ENCODE measurements at regions not wholly inside any gene's neighbourhood (a gene's known extent, or its start where the extent isn't known, plus 50 kb on each side); places are given as distances from the start of the nearest gene placed in this dataset.

DNA sequence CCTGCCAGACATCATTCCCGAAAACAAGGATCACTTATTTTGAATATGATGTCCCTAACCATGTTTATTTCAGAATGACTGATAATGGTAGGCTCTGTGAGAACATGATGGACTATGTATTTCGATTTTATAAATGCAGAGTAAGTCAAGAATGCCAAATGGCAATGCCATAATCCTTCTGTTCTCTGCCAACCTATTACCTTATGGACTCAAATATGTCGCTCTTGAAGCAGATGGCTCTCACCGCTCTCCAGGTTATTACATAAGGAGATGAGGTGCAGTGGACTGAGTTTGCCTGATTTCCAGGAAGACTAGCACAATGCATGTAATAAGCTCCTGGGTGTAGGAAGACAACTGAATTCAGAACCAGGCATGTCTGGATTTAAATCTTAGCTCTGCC is 227.2 kb downstream of the BTG1 start:
- DNase-seq: no peak

DNA sequence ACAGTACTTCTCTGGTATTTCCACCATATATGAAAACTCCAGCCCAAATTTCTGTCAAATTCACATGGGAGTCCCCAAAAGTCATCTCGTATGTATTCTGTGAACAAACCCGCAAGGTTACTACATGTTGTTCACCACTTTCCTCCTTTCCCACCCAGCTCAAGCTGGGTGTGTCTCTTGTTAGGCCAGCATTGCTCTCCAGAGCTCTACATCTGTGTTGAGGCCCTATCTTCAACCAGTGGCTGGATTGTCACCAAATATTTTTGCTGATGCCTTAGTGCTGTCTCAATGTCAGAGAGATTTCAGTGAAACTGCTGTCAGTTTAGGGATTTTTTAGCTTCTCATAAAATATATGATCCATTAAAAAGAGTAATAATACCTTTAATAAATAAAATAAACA is 230.9 kb downstream of the BTG1 start:
- no peak for DNase-seq

DNA sequence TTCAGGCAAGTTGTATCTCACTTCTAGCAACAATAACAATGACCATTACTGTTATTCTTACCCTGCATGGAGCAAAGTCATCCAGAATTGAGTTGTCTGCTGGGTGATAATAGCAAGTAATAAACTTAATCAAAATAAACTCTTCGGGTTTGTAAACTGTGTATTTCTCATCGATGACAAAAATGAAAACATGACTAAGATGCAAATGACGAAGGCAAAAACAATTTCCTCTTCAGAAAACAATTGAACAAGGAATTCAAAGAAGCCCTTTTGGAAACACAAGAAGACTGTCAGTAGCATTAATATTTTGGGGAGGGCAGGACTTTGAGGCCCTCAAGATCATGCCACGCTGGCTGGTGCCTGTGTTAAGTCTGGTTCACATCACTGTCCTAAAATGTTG is 232.0 kb downstream of the BTG1 start:
- DNase-seq: no peak

DNA sequence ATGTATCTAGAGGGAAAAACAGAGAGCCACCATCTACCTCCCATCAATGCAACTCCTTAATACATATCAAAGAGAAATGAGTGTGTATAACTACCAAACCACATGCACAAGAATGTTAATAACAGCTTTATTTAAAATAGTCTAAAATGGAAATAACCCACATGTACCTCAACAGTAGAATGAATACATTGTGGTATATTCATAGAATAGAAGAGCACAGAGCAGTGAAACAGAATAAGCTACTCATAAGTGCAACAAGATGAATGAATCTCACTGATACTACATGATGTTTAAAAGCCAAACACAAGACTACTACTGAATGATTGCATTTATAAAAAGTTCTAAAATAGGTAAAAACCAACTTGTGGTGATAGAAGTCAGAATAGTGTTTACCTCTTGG is 232.5 kb downstream of the BTG1 start:
- DNase-seq: no peak

DNA sequence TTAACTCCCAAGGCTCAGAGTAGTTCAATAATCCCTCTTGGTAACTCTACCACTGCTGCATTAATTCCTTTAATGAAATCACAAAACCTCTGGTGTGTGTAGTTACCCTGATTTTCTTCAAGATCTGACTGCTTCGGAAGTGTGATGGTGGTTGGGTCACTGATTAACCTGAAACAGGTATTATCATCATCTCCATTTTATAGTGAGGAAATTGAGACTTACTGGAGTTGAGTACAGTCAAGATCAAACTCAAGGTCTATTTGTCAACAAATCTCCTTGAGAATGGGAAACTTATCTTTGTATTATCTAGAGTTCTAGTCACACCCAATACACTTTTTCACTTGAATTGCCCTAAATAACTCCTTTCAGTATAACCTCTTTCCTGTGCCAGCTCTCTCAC is 233.5 kb downstream of the BTG1 start:
- no peak for DNase-seq

DNA sequence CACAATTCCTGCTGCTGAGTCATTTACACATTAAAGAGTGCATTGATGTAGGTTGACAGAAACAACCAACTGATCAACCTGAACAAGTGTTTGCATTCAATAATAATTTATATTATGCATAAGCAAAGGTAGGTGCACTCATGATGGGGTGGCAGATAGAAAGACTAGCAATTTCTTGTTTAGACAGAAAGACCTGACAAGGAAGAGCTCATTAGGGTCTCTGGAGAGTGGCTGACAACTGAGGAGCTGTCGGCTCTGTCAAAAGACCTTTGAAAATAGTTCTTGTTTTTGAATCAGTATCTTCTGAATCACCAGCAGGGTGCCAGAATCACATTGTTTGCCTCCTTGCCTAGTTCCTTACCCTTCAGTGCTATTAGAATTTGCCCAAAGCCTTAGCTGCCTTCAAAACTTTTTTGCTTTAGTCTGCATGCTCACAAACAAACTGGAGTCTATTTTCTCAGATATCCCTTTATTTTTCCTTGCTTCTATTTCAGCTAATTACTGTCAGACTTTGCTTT is 234.7 kb downstream of the BTG1 start:
- DNase-seq: no peak

DNA sequence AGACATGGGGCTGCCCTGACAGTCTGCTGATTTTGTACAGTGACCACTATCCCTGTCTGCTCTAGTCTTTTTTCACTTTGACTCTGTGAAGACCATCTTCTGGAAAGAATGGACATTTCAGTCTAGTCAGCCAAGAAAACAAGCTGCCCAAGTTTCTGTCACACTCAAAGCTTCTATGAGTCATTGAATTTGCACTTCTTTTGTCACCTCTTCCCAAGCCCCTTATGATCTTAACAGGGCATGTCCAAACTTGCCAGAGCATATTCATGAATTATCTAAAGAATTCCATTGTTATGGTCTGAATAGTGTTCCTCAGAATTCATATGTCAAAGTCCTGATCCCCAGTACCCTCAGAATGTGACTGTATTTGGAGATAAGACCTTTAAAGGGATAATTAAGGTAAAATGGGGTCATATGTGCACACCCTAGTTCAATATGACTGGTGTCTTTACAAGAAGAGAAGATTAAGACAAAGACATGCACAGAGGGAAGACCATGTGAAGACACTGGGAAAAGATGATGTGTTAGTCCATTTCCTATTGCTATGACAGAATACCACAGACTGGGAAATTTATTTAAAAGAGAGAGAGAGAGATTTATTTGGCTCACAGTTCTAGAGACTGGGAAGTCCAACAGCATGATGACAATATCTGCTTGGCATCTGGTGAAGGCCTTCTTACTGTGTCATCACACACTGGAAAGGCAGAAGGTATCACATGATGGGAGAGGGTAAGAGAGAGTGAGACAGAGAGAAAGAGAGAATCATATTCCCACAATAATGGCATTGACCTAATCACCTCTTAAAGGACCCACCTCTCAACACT is 242.6 kb downstream of the BTG1 start:
- no peak for DNase-seq

DNA sequence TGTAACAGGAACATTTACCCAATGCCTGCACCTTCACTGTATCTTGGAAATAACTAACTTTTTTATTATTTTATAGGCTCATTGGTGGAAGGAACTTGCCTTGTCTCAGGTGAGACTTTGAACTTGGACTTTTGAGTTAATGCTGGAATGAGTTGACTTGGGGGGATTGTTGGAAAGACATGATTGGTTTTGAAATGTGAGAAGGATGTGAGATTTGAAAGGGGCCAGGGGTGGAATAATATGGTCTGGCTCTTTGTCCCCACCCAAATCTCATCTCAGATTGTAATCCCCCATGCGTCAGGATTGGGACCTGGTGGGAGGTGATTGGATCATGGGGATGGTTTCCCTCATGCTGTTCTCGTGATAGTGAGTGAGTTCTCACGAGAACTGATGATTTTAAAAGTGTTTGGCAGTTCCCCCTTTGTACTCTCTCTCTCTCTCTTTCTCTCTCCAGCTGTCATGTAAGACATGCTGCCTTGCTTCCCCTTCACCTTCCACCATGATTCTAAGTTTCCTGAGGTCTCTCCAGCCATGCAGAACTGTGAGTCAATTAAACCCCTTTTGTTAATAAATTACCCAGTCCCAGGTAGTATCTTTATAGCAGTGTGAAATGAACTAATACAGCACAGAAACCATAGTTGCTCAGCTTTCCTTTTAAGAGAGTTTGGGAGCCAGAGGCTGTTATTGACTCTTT is 244.1 kb downstream of the BTG1 start:
- DNase-seq: no peak

DNA sequence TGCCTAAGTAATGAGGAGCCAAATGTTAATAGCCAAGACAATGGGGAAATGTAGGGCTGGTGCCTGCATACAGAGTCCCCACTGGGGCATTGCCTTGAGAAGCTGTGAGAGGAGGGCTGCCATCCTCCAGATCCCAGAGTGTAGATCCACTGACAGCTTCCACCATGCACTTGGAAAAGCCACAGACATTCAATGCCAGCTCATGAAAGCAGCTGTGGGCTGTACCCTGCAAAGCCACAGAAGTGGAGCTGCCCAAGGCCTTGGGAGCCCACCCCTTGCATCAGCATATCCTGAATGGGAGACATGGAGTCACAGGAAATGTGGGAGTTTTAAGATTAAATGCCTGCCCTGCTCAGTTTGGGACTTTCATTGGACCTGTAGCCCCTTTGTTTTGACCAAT is 244.7 kb downstream of the BTG1 start:
- DNase-seq: no peak

DNA sequence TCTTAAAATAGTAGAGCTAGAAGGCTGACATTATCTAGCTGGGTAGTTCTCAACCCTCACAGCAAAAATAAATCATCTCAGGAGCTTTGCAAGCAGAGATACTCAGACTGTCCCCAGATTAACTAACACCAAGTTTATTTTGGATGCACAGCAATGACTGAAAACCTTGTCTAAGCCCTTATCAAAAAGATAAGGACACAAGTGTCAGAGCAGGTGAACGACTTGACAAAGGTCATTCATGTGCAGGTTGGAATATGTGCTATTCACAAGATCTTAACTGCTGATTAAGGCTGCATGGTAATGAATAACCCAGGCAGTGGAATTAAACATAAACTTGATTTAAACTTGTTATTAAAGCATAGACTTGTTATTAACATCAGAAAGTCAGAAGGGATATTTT is 246.6 kb downstream of the BTG1 start:
- no peak for DNase-seq

DNA sequence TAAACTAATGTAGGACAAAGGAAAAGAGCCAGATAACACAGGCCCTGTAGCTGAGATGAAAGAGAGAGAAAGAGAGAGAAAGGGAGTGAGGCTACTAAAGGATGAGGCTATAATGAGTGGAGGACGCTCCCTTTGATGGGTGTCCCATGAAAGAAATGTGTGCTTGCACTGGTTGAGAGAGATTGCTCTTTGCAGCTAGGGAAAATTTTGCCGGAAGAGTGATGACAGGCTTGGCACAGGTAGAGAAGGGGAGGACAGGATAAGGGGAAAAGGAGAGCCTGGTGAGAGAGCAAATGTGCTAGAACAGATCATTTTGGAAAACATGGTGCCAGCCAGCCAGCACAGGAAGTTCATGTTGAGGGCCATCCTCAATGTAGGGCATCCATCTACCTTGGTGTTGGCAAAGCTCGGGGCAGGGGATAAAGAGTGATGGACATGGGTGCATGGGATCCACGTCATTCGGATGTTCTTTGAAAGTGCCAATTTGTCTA is 248.6 kb downstream of the BTG1 start:
- DNase-seq: no peak

DNA sequence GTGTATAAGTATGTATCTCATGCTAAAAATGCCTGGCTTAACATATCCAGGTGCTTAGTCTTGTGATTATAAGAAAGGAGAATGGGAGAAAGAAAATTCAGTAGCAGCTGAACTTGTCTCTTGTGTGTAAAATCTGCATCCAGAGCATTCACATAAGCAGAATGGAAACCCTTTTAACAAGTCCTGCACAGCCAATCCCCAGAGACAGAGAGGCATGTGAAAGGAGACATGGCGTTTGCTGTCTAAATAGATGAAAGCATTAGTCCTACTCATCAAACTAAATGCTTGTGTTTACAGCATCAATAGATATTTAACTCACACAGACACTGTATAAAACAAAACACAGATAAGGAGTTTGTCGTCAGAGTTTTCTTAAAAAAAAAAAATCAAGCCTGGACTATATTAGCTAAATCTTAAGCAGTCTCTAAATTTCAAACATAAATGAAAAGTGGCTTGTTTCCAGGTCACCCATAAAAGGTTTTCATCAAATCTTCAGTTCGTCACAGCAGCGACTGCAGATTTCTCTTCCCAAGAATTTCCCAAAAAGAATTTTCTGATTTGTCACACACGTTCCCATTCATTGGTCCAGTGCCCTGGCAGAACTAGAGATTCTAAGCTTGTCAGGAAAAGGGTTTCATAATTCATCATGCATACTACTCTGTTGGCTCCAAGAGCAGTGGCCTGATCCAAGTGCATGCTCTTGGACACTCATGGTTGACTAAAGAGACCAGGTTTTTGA is 249.2 kb downstream of the BTG1 start:
- DNase-seq: no peak

DNA sequence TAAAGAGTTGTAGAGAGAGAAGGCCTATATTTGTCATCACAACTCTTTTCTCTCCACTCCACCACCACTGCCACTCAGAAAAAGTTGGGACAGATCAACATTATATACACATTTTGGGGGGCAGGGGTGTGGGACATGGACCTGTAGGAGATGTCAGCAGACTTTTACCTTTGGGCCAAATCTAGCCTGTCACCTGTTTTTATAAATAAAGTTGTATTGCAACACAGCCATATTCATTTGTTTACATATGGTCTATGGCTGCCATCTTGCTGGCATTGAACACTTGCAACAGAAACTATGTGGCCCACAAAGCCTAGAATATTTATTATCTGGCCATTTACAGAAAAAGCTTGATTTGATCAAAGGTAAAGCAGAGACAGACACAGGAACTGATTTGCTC is 250.7 kb downstream of the BTG1 start:
- no peak for DNase-seq

DNA sequence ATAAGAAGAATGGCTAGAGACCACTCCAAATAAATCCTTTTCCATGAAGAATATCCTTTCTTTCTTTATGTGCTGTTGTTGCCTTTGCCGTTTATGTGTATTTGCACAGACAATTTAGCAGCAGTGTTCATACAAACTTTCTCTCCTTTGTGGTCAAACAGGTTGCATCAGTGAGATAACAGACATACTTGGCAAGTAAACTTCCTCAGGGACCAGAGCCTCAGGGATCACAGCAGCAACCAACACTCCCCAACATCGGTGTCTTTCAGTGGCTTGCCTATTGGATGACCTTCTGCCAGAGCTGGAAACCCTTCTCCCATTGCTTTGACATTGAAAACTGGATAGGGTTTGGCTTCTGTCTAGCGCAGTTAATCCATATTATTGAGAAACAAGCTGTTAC is 252.2 kb downstream of the BTG1 start:
- no peak for DNase-seq

DNA sequence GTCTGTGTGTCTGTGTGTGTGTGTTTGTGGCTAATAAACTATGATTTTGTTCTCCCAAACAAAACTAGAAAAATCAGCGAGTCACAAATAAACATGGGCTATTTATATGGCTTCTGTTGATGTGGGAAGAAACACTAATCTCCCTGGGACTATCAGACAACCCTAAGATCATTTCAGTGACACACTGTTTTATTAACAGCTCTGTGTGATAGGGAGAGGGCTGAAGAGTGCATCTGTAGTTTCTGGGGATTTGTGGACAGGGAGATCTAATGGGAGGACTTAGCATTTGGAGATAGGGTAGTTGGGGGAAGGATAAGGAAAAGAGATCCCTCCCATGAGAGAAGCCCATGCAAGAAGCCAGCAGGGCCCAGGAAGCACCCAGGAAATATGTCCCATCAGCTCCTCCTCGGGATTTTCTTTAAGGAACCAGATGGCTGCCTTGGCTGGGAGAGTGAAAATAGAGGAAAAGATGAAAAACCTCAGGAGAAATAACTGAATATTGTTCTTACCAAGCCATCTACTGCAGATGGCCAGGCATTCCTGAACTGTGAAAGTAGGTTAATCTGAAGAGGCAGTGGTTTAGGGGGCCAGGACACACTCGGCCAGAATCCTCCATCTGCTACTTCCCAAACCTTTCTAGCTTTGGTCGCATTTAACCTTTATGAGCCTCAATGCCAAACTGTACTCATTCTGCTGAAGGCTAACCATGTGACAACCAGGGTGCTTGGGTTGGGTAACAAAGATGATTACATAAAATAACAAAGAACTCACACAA is 253.4 kb downstream of the BTG1 start:
- no peak for DNase-seq

DNA sequence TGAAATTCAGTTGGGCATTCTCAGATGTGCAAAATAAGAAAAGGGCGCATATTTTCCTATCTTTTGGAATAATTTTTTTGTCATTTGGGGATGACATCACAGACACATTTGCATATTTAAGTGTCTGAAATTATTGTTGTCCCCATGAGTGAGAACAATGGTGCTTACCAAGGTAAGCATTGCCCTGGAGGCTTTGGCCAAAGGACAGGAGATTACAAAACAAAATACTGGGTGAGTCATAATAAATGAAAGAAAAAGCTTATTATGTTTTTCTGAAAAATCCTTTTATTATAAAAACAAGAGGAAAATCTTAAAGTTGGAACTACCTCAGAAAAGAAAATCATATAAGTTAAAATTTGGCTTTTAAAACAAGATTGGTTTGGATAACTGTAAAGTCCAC is 254.9 kb downstream of the BTG1 start:
- DNase-seq: no peak

DNA sequence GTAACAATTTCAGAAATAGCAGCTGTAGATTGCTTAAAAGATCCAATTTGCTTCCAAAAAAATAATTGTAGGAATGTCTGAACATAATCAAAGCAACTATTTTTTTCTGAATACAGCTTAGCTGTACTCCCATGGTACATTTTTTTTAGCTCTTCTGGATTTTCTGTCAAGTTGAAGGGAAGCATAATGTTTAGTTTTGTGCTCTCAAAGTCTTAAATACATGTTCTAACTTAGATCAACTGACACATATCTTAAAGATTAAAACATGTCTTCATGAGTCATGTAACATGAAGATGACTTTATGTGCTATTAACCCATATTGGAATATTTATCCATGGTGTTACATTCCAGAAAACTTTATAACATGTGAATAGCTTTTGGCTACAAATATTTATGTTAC is 255.7 kb downstream of the BTG1 start:
- DNase-seq: no peak

DNA sequence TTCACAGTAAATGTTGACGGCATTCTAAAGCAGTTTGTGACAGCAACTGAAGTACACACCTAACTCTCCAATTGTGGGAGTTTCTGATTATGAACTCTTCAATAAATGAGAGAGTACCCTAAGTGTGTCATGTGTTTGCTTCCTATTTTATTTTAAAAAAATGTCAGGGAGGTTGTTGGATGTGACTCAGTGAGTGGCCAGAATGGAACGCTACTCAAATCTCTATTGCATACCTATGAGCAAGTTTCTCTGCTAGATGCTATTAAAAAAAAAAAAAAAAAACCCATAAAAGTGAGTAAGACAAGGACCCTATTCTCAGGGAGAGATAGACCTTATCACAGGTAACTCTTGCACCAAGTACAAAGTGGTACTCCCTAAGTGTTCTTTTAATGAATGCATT is 256.6 kb downstream of the BTG1 start:
- DNase-seq: no peak

DNA sequence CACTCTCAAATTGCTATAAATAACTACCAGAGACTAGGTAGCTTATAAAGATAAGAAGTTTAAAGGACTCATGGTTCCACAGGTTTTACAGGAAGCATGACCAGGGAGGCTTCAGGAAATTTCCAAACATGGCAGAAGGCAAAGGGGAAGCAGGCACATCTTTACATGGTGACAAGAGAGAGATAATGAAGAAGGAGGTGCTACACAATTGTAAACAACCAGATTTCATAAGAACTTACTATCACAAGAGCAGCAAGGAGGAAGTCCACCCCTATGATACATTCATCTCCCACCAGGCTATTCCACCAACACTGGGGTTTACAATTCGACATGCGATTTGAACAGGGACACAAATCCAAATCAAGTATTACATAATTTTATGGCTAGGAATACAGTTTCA is 257.7 kb downstream of the BTG1 start:
- DNase-seq: no peak

DNA sequence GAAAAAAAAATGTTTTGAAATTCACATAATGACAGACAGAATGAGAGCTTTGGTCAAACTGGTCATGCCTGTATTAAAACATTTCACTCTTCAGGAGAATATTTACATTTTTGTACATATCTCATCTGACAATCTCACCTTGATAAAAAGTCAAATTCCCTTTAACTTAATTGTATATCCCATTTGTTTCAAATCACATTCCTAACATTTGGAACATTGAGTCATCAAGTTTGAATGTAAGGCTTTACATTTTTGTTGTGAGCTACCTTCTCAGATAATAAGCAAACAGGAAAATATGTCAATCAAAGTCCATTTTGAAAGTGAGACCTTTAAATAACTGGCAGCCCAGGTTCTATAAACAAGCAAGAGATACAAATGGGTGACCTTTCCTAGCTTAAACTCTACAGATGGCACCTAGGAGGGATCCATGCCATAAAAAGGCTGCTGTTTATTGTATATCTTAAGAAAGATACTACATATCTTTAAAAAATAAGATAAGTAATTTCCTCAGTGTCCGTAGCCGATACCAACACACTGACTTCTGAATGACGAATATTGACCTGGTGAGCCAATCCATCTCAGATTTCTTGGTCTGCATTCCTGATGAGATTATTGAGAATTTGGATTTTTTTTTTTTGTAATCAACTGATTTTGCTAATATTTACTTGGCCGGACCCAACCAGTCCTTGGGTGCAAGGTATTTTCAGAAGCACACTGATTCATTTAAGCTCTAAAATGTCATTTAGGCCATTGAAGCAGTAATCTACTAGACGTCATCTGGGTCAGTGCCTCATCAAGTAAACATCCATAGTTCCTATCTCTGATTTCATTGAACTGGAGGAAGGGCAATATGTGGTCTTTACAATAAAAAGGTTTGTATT is 259.6 kb downstream of the BTG1 start:
- DNase-seq: no peak

DNA sequence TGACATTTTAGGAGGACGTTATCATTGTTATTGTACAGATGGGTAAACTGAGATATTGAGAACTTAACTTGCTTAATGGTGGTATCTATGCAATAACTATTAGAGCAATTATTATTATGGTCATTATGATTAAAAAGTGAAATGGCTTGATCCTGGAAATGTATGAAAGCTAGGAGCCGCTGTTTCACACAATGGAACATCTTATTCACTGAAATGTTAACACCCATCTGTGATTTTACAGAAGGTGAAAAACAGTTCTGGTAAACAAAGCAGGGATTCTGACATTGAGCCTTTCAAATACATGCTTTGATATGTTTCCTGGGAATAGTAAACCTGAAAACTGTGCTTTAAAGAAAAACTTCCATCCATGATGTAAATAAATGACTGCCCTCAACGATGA is 261.4 kb downstream of the BTG1 start:
- no peak for DNase-seq

DNA sequence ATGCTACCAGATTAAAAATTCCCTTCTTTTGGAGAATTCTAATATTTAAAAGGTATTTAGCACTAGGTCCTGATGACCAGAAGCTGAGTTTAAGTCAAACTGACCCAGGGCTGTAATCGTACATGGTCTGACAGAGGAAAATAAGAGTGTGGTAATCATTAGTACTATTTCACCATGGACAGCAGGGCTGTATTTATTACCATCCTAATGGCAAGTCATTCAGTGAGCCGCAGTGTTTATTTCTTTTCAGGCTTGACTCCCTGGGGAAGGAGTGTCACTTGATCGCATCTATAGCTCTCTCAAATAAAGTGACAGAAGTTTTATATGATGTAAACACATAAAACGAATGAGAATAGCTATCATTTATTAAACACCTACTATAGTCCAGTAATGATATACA is 261.8 kb downstream of the BTG1 start:
- DNase-seq: no peak

Data from NCI-H1417 treated with DMSO at 0.1 percent for 48 hours (cell line).